SK-N-SH treated with all-trans-retinoic acid at 6 μM for 48 hours (cell line): ENCODE measurements at regions not wholly inside any gene's neighbourhood (a gene's known extent, or its start where the extent isn't known, plus 50 kb on each side); places are given as distances from the start of the nearest gene placed in this dataset.

Source experiments
- ARNTL ChIP-seq: fragments of 450-650 bp; formaldehyde crosslinking; IDR thresholded peaks from 2 replicates; pipeline ENCODE4 v1.5.0; 2020; ENCODE audit warnings: low read depth, mild to moderate bottlenecking, moderate library complexity, borderline replicate concordance
- GLIS3 ChIP-seq: fragments of 250-450 bp; sonication (Bioruptor Pico); IDR thresholded peaks from 2 replicates; pipeline ENCODE4 v1.5.0; 2020; ENCODE audit warnings: mild to moderate bottlenecking, moderate library complexity
- PPARA ChIP-seq: fragments of 250-450 bp; sonication (Bioruptor Pico); IDR thresholded peaks from 2 replicates; pipeline ENCODE4 v1.5.0; 2020; ENCODE audit warnings: mild to moderate bottlenecking, borderline replicate concordance
- ZFP30 ChIP-seq: fragments of 450-650 bp; formaldehyde crosslinking; IDR thresholded peaks from 2 replicates; pipeline ENCODE4 v1.5.0; 2022; ENCODE audit warnings: mild to moderate bottlenecking, moderate library complexity

DNA sequence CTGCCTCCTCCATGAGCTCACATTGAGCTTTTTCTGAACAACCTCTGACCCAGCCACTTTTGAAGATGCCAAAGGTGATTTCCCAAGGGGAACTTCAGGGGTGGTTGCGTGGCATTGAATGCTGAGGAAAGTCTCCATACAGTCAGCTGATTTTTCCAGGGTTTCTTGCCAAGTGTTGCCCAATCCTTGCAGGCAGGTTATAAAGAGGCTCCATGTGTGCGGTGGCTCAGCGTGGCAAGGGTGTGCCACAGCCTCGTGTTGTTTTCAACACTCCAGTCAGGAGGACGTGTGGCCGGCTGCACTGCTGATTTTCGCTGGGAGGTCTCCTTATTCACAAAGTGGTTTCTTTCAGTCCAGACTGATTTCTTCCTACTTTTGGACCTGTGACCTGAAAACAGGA, 81.4 kb upstream of the GATA6 start:
- TF ChIP-seq ZFP30 (CRISPR knock-in tag) (no peak), GLIS3 (no peak), ARNTL (CRISPR knock-in tag) (no peak), PPARA (CRISPR knock-in tag) (no peak)
